Liver (tissue), 7 donors: ENCODE measurements at regions not wholly inside any gene's neighbourhood (a gene's known extent, or its start where the extent isn't known, plus 50 kb on each side); places are given as distances from the start of the nearest gene placed in this dataset.

Experiments
- DNase-seq: peaks from one replicate; pipeline ENCODE4 v3.0.0-alpha.2; 2017; ENCODE audit warnings: low spot score
- H3K27ac ChIP-seq, 2 donors: one replicate each; pipeline ENCODE4 v1.7.0; 2013; ENCODE audit warnings: inconsistent platforms in 2 of 2, low read length in 2 of 2, control low read depth in 1 of 2, low read depth in 1 of 2, mild to moderate bottlenecking in 1 of 2
- H3K27me3 ChIP-seq, 4 donors: one replicate each; pipeline versions ENCODE4 v1.6.1 to v1.7.0; 2013; ENCODE audit warnings: low read length in 3 of 4, inconsistent platforms in 1 of 4, mild to moderate bottlenecking in 1 of 4, moderate library complexity in 1 of 4; ENCODE audit not compliant: control insufficient read depth in 4 of 4, insufficient read depth in 4 of 4
- H3K36me3 ChIP-seq, 4 donors: one replicate each; pipeline versions ENCODE4 v1.6.1 to v1.7.0; 2013; ENCODE audit warnings: low read length in 3 of 4, mild to moderate bottlenecking in 3 of 4, low read depth in 1 of 4, moderate library complexity in 1 of 4; ENCODE audit not compliant: control insufficient read depth in 4 of 4, insufficient read depth in 3 of 4
- H3K4me1 ChIP-seq, 4 donors: one replicate each; pipeline versions ENCODE4 v1.6.1 to v1.7.0; 2013; ENCODE audit warnings: low read length in 3 of 4, mild to moderate bottlenecking in 3 of 4, moderate library complexity in 1 of 4; ENCODE audit not compliant: control insufficient read depth in 4 of 4, insufficient read depth in 4 of 4
- H3K4me3 ChIP-seq, 3 donors: one replicate each; pipeline versions ENCODE4 v1.6.1 to v1.7.0; 2013; ENCODE audit warnings: low read length in 3 of 3, control low read depth in 1 of 3, low read depth in 1 of 3, mild to moderate bottlenecking in 1 of 3
- H3K9ac ChIP-seq, 2 donors: one replicate each; pipeline ENCODE4 v1.7.0; 2013; ENCODE audit warnings: low read length in 2 of 2, mild to moderate bottlenecking in 2 of 2, moderate library complexity in 2 of 2, control low read depth in 1 of 2, low read depth in 1 of 2
- H3K9me3 ChIP-seq, 4 donors: one replicate each; pipeline versions ENCODE4 v1.6.1 to v1.7.0; 2013; ENCODE audit warnings: low read length in 3 of 4; ENCODE audit not compliant: control insufficient read depth in 4 of 4
- EGR1 ChIP-seq, 2 donors: IDR thresholded peaks; 2 replicates each; pipeline ENCODE4 v1.6.1; 2016 to 2018; ENCODE audit warnings: antibody characterized with exemption in 2 of 2, low read depth in 2 of 2
- FOXA1 ChIP-seq: IDR thresholded peaks from 2 replicates; pipeline ENCODE4 v1.6.1; 2016; ENCODE audit warnings: antibody characterized with exemption
- FOXA2 ChIP-seq: IDR thresholded peaks from 2 replicates; pipeline ENCODE4 v1.6.1; 2016; ENCODE audit warnings: antibody characterized with exemption
- GABPA ChIP-seq, 2 donors: IDR thresholded peaks in 1 of 2; conservative IDR thresholded peaks in 1 of 2; 2 replicates each; pipeline ENCODE4 v1.6.1; 2016; ENCODE audit warnings: antibody characterized with exemption in 2 of 2, mild to moderate bottlenecking in 1 of 2, moderate library complexity in 1 of 2
- JUND ChIP-seq, 2 donors: IDR thresholded peaks; 2 replicates each; pipeline ENCODE4 v1.6.1; 2016; ENCODE audit warnings: antibody characterized with exemption in 2 of 2
- NR2F2 ChIP-seq: IDR thresholded peaks from 2 replicates; pipeline ENCODE4 v1.6.1; 2016; ENCODE audit warnings: antibody characterized with exemption
- RAD21 ChIP-seq, 2 donors: IDR thresholded peaks; 2 replicates each; pipeline ENCODE4 v1.6.1; 2016; ENCODE audit warnings: antibody characterized with exemption in 2 of 2, mild to moderate bottlenecking in 2 of 2
- RXRA ChIP-seq, 2 donors: IDR thresholded peaks; 2 replicates each; pipeline ENCODE4 v1.6.1; 2017 to 2018; ENCODE audit warnings: antibody characterized with exemption in 2 of 2, mild to moderate bottlenecking in 1 of 2
- SP1 ChIP-seq: IDR thresholded peaks from 2 replicates; pipeline ENCODE4 v1.6.1; 2018; ENCODE audit warnings: antibody characterized with exemption, mild to moderate bottlenecking
- TAF1 ChIP-seq: conservative IDR thresholded peaks from 2 replicates; pipeline ENCODE4 v1.6.1; 2016; ENCODE audit warnings: antibody characterized with exemption, mild to moderate bottlenecking
- YY1 ChIP-seq: IDR thresholded peaks from 2 replicates; pipeline ENCODE4 v1.6.1; 2016; ENCODE audit warnings: antibody characterized with exemption, mild to moderate bottlenecking
- TF ChIP-seq, protein P1 (sequence below): IDR thresholded peaks from 2 replicates; pipeline ENCODE4 v1.6.1; 2016; ENCODE audit warnings: antibody characterized with exemption
- TF ChIP-seq, protein P2 (sequence below): IDR thresholded peaks from 2 replicates; pipeline ENCODE4 v1.6.1; 2016; ENCODE audit warnings: antibody characterized with exemption
- TF ChIP-seq, protein P3 (sequence below): IDR thresholded peaks from 2 replicates; pipeline ENCODE4 v1.6.1; 2016; ENCODE audit warnings: antibody characterized with exemption, mild to moderate bottlenecking
- TF ChIP-seq, protein P4 (sequence below): fragments of 150-350 bp; IDR thresholded peaks from 2 replicates; pipeline ENCODE4 v1.5.1; 2017; ENCODE audit warnings: improper control_type of control experiment, low read depth, low read length; ENCODE audit not compliant: missing input control
- TF ChIP-seq, protein P5 (sequence below): IDR thresholded peaks from 2 replicates; pipeline ENCODE4 v1.6.1; 2016; ENCODE audit warnings: antibody characterized with exemption
- donor health status: healthy.
- donor health status: healthy.
- donor health status: healthy.
- donor health status: healthy.

DNA sequence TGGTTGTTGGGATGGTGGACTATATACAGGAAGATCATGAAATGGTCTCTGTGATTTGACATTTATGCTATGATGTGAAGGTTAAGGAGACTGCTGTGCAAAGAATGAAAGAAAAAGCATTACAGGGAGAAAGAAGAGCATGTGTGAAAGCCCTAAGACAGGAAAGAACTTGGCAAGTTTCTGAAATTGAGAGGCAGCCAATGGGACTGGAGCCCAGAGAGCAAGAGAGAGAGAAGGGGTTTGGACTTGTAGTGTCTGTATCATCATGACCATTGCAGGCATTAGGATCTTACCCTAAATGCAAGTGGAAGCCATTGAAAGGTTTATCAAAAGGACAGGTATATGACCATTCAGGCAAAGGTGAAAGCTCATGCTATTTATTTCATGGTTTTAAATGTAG lies 147.1 kb downstream of the NAA11 start:
- Histone ChIP-seq H3K36me3 (no peaks in the 10 kb centered on the region), H3K4me1 (no peaks in the 10 kb centered on the region), H3K4me3 (no peak overlapping the region), H3K27me3 (peaks cover 0 to 2% (median 0%) of the 10 kb centered on the region in 4 donors), H3K9me3 (peaks cover 0 to 2% (median 0%) of the 10 kb centered on the region in 4 donors), H3K9ac (no peak overlapping the region), H3K27ac (no peak overlapping the region)
- TF ChIP-seq TAF1 = no peak
- no peak for TF ChIP-seq RAD21 (IDR thresholded peaks at IDR 0.05)
- no peak for TF ChIP-seq FOXA2
- TF ChIP-seq, protein P1, sequence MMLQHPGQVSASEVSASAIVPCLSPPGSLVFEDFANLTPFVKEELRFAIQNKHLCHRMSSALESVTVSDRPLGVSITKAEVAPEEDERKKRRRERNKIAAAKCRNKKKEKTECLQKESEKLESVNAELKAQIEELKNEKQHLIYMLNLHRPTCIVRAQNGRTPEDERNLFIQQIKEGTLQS = no peak
- TF ChIP-seq FOXA1 = no peak
- TF ChIP-seq EGR1 (IDR thresholded peaks at IDR 0.05; ENCODE audit: low read depth in 2 of 2) = no peak
- TF ChIP-seq, protein P2, sequence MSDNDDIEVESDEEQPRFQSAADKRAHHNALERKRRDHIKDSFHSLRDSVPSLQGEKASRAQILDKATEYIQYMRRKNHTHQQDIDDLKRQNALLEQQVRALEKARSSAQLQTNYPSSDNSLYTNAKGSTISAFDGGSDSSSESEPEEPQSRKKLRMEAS = no peak
- TF ChIP-seq, protein P3, sequence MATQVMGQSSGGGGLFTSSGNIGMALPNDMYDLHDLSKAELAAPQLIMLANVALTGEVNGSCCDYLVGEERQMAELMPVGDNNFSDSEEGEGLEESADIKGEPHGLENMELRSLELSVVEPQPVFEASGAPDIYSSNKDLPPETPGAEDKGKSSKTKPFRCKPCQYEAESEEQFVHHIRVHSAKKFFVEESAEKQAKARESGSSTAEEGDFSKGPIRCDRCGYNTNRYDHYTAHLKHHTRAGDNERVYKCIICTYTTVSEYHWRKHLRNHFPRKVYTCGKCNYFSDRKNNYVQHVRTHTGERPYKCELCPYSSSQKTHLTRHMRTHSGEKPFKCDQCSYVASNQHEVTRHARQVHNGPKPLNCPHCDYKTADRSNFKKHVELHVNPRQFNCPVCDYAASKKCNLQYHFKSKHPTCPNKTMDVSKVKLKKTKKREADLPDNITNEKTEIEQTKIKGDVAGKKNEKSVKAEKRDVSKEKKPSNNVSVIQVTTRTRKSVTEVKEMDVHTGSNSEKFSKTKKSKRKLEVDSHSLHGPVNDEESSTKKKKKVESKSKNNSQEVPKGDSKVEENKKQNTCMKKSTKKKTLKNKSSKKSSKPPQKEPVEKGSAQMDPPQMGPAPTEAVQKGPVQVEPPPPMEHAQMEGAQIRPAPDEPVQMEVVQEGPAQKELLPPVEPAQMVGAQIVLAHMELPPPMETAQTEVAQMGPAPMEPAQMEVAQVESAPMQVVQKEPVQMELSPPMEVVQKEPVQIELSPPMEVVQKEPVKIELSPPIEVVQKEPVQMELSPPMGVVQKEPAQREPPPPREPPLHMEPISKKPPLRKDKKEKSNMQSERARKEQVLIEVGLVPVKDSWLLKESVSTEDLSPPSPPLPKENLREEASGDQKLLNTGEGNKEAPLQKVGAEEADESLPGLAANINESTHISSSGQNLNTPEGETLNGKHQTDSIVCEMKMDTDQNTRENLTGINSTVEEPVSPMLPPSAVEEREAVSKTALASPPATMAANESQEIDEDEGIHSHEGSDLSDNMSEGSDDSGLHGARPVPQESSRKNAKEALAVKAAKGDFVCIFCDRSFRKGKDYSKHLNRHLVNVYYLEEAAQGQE = no peak
- TF ChIP-seq YY1 = no peak
- no peak for TF ChIP-seq GABPA (IDR thresholded peaks at IDR 0.05 in 1 of 2, conservative IDR thresholded peaks at IDR 0.05 in 1 of 2)
- TF ChIP-seq, protein P4, sequence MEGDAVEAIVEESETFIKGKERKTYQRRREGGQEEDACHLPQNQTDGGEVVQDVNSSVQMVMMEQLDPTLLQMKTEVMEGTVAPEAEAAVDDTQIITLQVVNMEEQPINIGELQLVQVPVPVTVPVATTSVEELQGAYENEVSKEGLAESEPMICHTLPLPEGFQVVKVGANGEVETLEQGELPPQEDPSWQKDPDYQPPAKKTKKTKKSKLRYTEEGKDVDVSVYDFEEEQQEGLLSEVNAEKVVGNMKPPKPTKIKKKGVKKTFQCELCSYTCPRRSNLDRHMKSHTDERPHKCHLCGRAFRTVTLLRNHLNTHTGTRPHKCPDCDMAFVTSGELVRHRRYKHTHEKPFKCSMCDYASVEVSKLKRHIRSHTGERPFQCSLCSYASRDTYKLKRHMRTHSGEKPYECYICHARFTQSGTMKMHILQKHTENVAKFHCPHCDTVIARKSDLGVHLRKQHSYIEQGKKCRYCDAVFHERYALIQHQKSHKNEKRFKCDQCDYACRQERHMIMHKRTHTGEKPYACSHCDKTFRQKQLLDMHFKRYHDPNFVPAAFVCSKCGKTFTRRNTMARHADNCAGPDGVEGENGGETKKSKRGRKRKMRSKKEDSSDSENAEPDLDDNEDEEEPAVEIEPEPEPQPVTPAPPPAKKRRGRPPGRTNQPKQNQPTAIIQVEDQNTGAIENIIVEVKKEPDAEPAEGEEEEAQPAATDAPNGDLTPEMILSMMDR = no peak
- TF ChIP-seq, protein P5, sequence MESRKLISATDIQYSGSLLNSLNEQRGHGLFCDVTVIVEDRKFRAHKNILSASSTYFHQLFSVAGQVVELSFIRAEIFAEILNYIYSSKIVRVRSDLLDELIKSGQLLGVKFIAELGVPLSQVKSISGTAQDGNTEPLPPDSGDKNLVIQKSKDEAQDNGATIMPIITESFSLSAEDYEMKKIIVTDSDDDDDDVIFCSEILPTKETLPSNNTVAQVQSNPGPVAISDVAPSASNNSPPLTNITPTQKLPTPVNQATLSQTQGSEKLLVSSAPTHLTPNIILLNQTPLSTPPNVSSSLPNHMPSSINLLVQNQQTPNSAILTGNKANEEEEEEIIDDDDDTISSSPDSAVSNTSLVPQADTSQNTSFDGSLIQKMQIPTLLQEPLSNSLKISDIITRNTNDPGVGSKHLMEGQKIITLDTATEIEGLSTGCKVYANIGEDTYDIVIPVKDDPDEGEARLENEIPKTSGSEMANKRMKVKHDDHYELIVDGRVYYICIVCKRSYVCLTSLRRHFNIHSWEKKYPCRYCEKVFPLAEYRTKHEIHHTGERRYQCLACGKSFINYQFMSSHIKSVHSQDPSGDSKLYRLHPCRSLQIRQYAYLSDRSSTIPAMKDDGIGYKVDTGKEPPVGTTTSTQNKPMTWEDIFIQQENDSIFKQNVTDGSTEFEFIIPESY = no peak
- TF ChIP-seq JUND (IDR thresholded peaks at IDR 0.05) = no peak
- no peak for TF ChIP-seq SP1
- TF ChIP-seq RXRA (IDR thresholded peaks at IDR 0.05) = no peak
- no peak for TF ChIP-seq NR2F2
- DNase-seq = no peak

DNA sequence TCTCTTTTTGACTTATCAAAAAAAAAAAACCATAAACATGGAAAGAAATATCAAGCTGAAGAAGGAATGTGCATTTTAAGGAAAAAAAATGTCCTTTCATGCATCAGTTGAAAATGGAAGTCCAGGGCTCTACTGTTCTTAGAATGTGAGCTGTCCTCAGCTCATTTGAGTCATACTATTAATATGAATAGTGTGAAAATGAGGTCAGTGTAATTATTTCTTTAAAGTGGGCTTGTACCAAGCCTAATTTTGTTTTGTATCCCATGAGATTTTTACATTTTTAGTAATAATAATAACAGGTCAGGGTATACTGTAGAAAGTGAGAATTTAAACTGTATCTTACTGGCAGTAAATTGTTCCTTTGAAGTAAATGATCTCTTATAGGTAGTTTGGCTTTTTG lies 148.5 kb downstream of the NAA11 start:
- DNase-seq = no peak
- H3K27ac ChIP-seq = no peak overlapping the region
- H3K9ac ChIP-seq = no peak overlapping the region
- no peak overlapping the region for H3K4me3 ChIP-seq
- H3K27me3 ChIP-seq = peaks cover 0 to 2% (median 0%) of the 10 kb centered on the region in 4 donors
- H3K4me1 ChIP-seq = no peaks in the 10 kb centered on the region
- no peaks in the 10 kb centered on the region for H3K36me3 ChIP-seq
- H3K9me3 ChIP-seq = peaks cover 0 to 2% (median 0%) of the 10 kb centered on the region in 4 donors
- TF ChIP-seq RAD21 (IDR thresholded peaks at IDR 0.05) (no peak), RXRA (IDR thresholded peaks at IDR 0.05) (no peak), GABPA (IDR thresholded peaks at IDR 0.05 in 1 of 2, conservative IDR thresholded peaks at IDR 0.05 in 1 of 2) (no peak), SP1 (no peak), TAF1 (no peak), JUND (IDR thresholded peaks at IDR 0.05) (no peak), FOXA1 (no peak), NR2F2 (no peak), EGR1 (IDR thresholded peaks at IDR 0.05; ENCODE audit: low read depth in 2 of 2) (no peak), YY1 (no peak)
- TF ChIP-seq, protein P3 = no peak
- TF ChIP-seq, protein P1 = no peak
- TF ChIP-seq, protein P5 = no peak
- TF ChIP-seq, protein P2 = no peak
